Nephron progenitor cell (in vitro differentiated cells): ENCODE measurements at regions not wholly inside any gene's neighbourhood (a gene's known extent, or its start where the extent isn't known, plus 50 kb on each side); places are given as distances from the start of the nearest gene placed in this dataset.
"Not testable (repeated sequence)": the region's sequence is repeated elsewhere in the genome, so short reads cannot be mapped to it uniquely, and the experiment has no call there.

ENCODE experiments used
- DNase-seq: peaks from one replicate; pipeline ENCODE4 v3.0.0; 2021
- H3K27ac Mint-ChIP-seq: 2 replicates; pipeline ENCODE4 v1.8.0; 2021; ENCODE audit warnings: mild to moderate bottlenecking, moderate library complexity, mixed read lengths
- H3K27me3 Mint-ChIP-seq: 2 replicates; pipeline ENCODE4 v1.8.0; 2021; ENCODE audit warnings: mild to moderate bottlenecking, low read depth, mixed read lengths; ENCODE audit not compliant: poor library complexity
- H3K36me3 Mint-ChIP-seq: 2 replicates; pipeline ENCODE4 v1.8.0; 2021; ENCODE audit warnings: low read depth, mixed read lengths
- H3K4me1 Mint-ChIP-seq: 2 replicates; pipeline ENCODE4 v1.8.0; 2021; ENCODE audit warnings: mixed read lengths
- H3K4me3 Mint-ChIP-seq: 2 replicates; pipeline ENCODE4 v1.8.0; 2021; ENCODE audit warnings: mild to moderate bottlenecking, moderate library complexity, mixed read lengths
- H3K9me3 Mint-ChIP-seq: 2 replicates; pipeline ENCODE4 v1.8.0; 2021; ENCODE audit warnings: mild to moderate bottlenecking, moderate library complexity, mixed read lengths
- CTCF ChIP-seq: fragments of 200-600 bp; sonication (generic); IDR thresholded peaks from 2 replicates; pipeline ENCODE4 v1.5.0; 2021; ENCODE audit warnings: antibody characterized with exemption

GRCh38 chr2:83340424-83340823 is 1118.7 kb downstream of the SUCLG1 start:
- no peaks in the 10 kb centered on the region for H3K4me1 Mint-ChIP-seq
- H3K27ac Mint-ChIP-seq, result no peak overlapping the region
- TF ChIP-seq CTCF, result no peak
- H3K36me3 Mint-ChIP-seq, result no peaks in the 10 kb centered on the region
- no peaks in the 10 kb centered on the region for H3K27me3 Mint-ChIP-seq
- H3K9me3 Mint-ChIP-seq, result no peaks in the 10 kb centered on the region
- no peak for DNase-seq
- no peak overlapping the region for H3K4me3 Mint-ChIP-seq

DNA sequence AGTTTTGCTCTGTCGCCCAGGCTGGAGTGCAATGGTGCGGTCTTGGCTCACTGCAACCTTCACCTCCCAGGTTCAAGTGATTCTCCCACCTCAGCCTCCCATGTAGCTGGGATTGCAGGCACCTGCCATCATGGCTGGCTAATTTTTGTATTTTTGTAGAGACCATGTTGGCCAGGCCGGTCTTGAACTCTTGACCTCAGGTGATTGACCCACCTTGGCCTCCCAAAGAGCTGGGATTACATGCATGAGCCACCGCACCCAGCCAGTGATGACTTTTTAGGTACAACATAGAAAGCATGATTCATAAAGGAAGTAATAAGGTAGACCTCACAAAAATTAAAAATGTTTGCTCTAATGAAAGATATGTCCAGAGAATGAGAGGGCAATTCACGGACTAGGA is 1119.1 kb downstream of the SUCLG1 start:
- H3K27ac Mint-ChIP-seq, H3K4me3 Mint-ChIP-seq, H3K36me3 Mint-ChIP-seq, H3K27me3 Mint-ChIP-seq, H3K4me1 Mint-ChIP-seq, DNase-seq, H3K9me3 Mint-ChIP-seq: not testable (repeated sequence)

DNA sequence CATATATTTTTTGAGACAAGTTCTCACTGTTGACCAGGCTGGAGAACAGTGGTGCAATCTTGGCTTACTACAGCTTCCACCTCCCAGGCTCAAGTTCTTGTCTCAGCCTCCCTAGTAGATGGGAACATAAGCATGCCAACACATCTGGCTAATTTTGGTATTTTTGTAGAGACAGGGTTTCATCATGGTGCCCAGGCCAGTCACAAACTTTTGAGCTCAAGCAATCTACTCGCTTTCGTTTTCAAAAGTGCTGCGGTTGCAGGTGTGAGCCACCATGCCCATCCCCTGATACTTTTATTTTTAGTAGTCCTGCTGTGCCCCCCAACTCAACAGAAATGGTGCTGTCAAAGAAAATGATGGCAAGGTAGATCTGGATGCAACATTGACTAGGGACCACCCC is 1127.3 kb downstream of the SUCLG1 start:
- H3K27me3 Mint-ChIP-seq, result no peaks in the 10 kb centered on the region
- TF ChIP-seq CTCF, result no peak
- H3K27ac Mint-ChIP-seq, result no peak overlapping the region
- H3K4me1 Mint-ChIP-seq, result no peaks in the 10 kb centered on the region
- H3K9me3 Mint-ChIP-seq, result no peaks in the 10 kb centered on the region
- no peaks in the 10 kb centered on the region for H3K36me3 Mint-ChIP-seq
- no peak overlapping the region for H3K4me3 Mint-ChIP-seq
- DNase-seq, result no peak

DNA sequence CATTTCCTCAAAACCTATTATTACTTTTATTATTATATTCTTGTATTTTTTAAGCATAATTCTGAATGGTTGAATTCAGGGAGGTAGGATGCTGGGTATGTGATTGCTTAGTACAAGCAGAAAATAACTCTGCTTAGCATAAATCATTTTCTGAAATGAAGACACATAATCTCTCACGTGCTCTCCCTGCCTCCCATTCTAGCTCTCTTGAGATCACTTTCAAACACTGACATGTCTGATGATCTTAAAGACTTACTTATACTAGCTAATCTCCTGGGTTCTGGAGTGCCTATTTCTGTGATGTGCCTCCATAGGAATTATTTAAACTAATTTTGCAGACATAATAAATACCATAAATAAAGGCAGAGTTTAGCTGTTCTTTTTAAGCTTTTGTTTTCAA is 1136.0 kb downstream of the SUCLG1 start:
- TF ChIP-seq CTCF, result no peak
- Mint-ChIP-seq H3K4me3 (no peak overlapping the region), H3K36me3 (no peaks in the 10 kb centered on the region), H3K27me3 (no peaks in the 10 kb centered on the region), H3K4me1 (no peaks in the 10 kb centered on the region), H3K9me3 (no peaks in the 10 kb centered on the region), H3K27ac (no peak overlapping the region)
- DNase-seq, result no peak

GRCh38 chr2:83320053-83320452 is 1139.0 kb downstream of the SUCLG1 start:
- H3K4me1 Mint-ChIP-seq, result no peaks in the 10 kb centered on the region

GRCh38 chr2:83305758-83306378 is 1153.2 kb downstream of the SUCLG1 start:
- Mint-ChIP-seq H3K27me3 (peaks cover 5% of the 10 kb centered on the region), H3K36me3 (no peaks in the 10 kb centered on the region), H3K4me1 (no peaks in the 10 kb centered on the region), H3K27ac (no peak overlapping the region), H3K4me3 (no peak overlapping the region), H3K9me3 (no peaks in the 10 kb centered on the region)
- no peak for DNase-seq
- TF ChIP-seq CTCF, result no peak

More at GRCh38 chr2:83320053-83320452, 1139.0 kb downstream of the SUCLG1 start:
- Mint-ChIP-seq H3K27me3 (no peaks in the 10 kb centered on the region), H3K4me3 (no peak overlapping the region), H3K36me3 (no peaks in the 10 kb centered on the region), H3K27ac (no peak overlapping the region), H3K9me3 (no peaks in the 10 kb centered on the region)
- TF ChIP-seq CTCF, result no peak
- DNase-seq, result no peak
